HepG2 (cell line): ENCODE measurements at regions not wholly inside any gene's neighbourhood (a gene's known extent, or its start where the extent isn't known, plus 50 kb on each side); places are given as distances from the start of the nearest gene placed in this dataset.

Source experiments
- ATAC-seq: fragments of 200-7000 bp; cut with Tn5 transposase; 3 replicates; pipeline ENCODE4 v1.9.1; 2020; ENCODE audit warnings: mild to moderate bottlenecking, moderate library complexity
- BruUV-seq: library from RNA; stranded (reverse); fragments of 400-500 nt; replicated peaks from 2 replicates; lab custom pipeline; 2021; lab: Mats Ljungman, UMichigan
- CTCF ChIA-PET: fragments of 300-600 bp; formaldehyde crosslinking; extraction: SDS; loops from one replicate; lab custom pipeline; 2021; ENCODE audit warnings: low total read pairs, inconsistent platforms, low intra/inter-chr PET ratio; lab: Yijun Ruan, JAX
- POLR2A ChIA-PET: fragments of 350-600 bp; sonication (Branson Sonifier 250); formaldehyde crosslinking; loops from one replicate; lab custom pipeline; 2020; ENCODE audit warnings: antibody characterized with exemption, inconsistent platforms; lab: Yijun Ruan, JAX
- DNase-seq: peaks from one replicate; pipeline ENCODE4 v3.0.0-alpha.2; 2015; ENCODE audit warnings: low spot score
- FAIRE-seq: peaks from 3 replicates; lab custom pipeline; 2011; peaks lifted over from hg19 to GRCh38; lab: Jason Lieb, UNC
- H2AFZ ChIP-seq: one replicate; pipeline ENCODE4 v1.6.1; 2011; ENCODE audit warnings: low read length, inconsistent platforms
- H3K27ac ChIP-seq: fragments of 300-600 bp; 3 replicates; pipeline ENCODE4 v1.8.0; 2011; ENCODE audit warnings: mixed run types, mild to moderate bottlenecking, mixed read lengths, low read length, inconsistent platforms; ENCODE audit not compliant: insufficient read depth; ENCODE audit errors: extremely low read length
- H3K27me3 ChIP-seq, 2 experiments: fragments of 200-600 bp in 1 of 2; 2 replicates in 1 of 2; 3 replicates in 1 of 2; pipeline versions ENCODE4 v1.6.0 to v1.8.0; 2011; ENCODE audit warnings: low read length in 2 of 2, mild to moderate bottlenecking in 2 of 2, moderate library complexity in 2 of 2, inconsistent platforms in 1 of 2; ENCODE audit not compliant: insufficient read depth in 2 of 2, control insufficient read depth in 1 of 2
- H3K36me3 ChIP-seq, 2 experiments: fragments of 200-600 bp in 1 of 2; replicated peaks in 1 of 2; 2 replicates in 1 of 2; 3 replicates in 1 of 2; pipeline versions ENCODE4 v1.5.1 to v1.8.0; 2011; ENCODE audit warnings: low read length in 2 of 2, inconsistent platforms in 1 of 2; ENCODE audit not compliant: insufficient read depth in 2 of 2, control insufficient read depth in 1 of 2
- H3K4me1 ChIP-seq: 2 replicates; pipeline ENCODE4 v1.5.1; 2012; ENCODE audit warnings: low read length, inconsistent platforms; ENCODE audit not compliant: insufficient read depth
- H3K4me2 ChIP-seq: 2 replicates; pipeline ENCODE4 v1.6.0; 2011; ENCODE audit warnings: low read depth, low read length, inconsistent platforms
- H3K4me3 ChIP-seq, 3 experiments: fragments of 200-600 bp in 1 of 3; sonication (generic), shearing (Covaris generic) in 1 of 3; replicated peaks in 1 of 3; 2 replicates each; pipeline ENCODE4 v1.5.1; 2011 to 2016; ENCODE audit warnings: low read length in 3 of 3, inconsistent platforms in 2 of 3, low read depth in 2 of 3, mild to moderate bottlenecking in 2 of 3, control low read depth in 1 of 3, mixed read lengths in 1 of 3; ENCODE audit not compliant: insufficient read depth in 1 of 3
- H3K79me2 ChIP-seq: one replicate; pipeline ENCODE4 v1.6.1; 2011; ENCODE audit warnings: low read length, inconsistent platforms; ENCODE audit not compliant: insufficient read depth
- H3K9ac ChIP-seq: 2 replicates; pipeline ENCODE4 v1.6.0; 2011; ENCODE audit warnings: mild to moderate bottlenecking, low read depth, low read length, inconsistent platforms; ENCODE audit not compliant: insufficient read depth
- H3K9me3 ChIP-seq: 2 replicates; pipeline ENCODE4 v1.5.1; 2012; ENCODE audit warnings: mild to moderate bottlenecking, low read length
- H4K20me1 ChIP-seq: 2 replicates; pipeline ENCODE4 v1.6.0; 2011; ENCODE audit warnings: inconsistent platforms, mild to moderate bottlenecking, low read length, moderate library complexity; ENCODE audit not compliant: insufficient read depth
- BRD4 ChIP-seq: sonication (generic); formaldehyde crosslinking; IDR thresholded peaks from 2 replicates; pipeline ENCODE4 v1.4.0; 2020; ENCODE audit warnings: missing genetic modification reagents
- HNF4A ChIP-seq: sonication (generic); formaldehyde crosslinking; IDR thresholded peaks from 2 replicates; pipeline ENCODE4 v1.4.0; 2020; ENCODE audit warnings: missing genetic modification reagents
- IKZF1 ChIP-seq: fragments of 450-650 bp; IDR thresholded peaks from 2 replicates; pipeline ENCODE4 v1.7.1; 2016
- IRF2 ChIP-seq: IDR thresholded peaks from 2 replicates; pipeline ENCODE4 v1.6.1; 2018; ENCODE audit warnings: missing genetic modification reagents, missing compliant biosample characterization
- ISX ChIP-seq: sonication (generic); formaldehyde crosslinking; conservative IDR thresholded peaks from 2 replicates; pipeline ENCODE4 v1.5.0; 2020; ENCODE audit warnings: missing genetic modification reagents
- NKX3-1 ChIP-seq: sonication (generic); formaldehyde crosslinking; IDR thresholded peaks from 2 replicates; pipeline ENCODE4 v1.5.0; 2020; ENCODE audit warnings: missing genetic modification reagents
- ZNF205 ChIP-seq: IDR thresholded peaks from 2 replicates; pipeline ENCODE4 v1.6.1; 2018; ENCODE audit warnings: missing biosample characterization, missing genetic modification reagents
- ZNF230 ChIP-seq: sonication (generic); formaldehyde crosslinking; IDR thresholded peaks from 2 replicates; pipeline ENCODE4 v1.4.0; 2020; ENCODE audit warnings: mild to moderate bottlenecking, missing genetic modification reagents
- ZNF296 ChIP-seq: sonication (generic); formaldehyde crosslinking; conservative IDR thresholded peaks from 2 replicates; pipeline ENCODE4 v1.5.0; 2020; ENCODE audit warnings: mild to moderate bottlenecking, missing genetic modification reagents
- ZNF460 ChIP-seq: sonication (generic); formaldehyde crosslinking; IDR thresholded peaks from 2 replicates; pipeline ENCODE4 v1.5.1; 2020; ENCODE audit warnings: missing genetic modification reagents, mild to moderate bottlenecking, borderline replicate concordance
- ZNF614 ChIP-seq: IDR thresholded peaks from 2 replicates; pipeline ENCODE4 v1.6.1; 2018; ENCODE audit warnings: missing biosample characterization, missing genetic modification reagents, inconsistent platforms, borderline replicate concordance
- ZNF709 ChIP-seq: sonication (generic); formaldehyde crosslinking; IDR thresholded peaks from 2 replicates; pipeline ENCODE4 v1.5.0; 2020; ENCODE audit warnings: mild to moderate bottlenecking, missing genetic modification reagents
- ZNF776 ChIP-seq: sonication (generic); formaldehyde crosslinking; IDR thresholded peaks from 2 replicates; pipeline ENCODE4 v1.4.0; 2020; ENCODE audit warnings: mild to moderate bottlenecking, missing genetic modification reagents
- ZSCAN25 ChIP-seq: sonication (generic); formaldehyde crosslinking; IDR thresholded peaks from 2 replicates; pipeline ENCODE4 v1.8.0; 2022; ENCODE audit warnings: mild to moderate bottlenecking, missing genetic modification reagents
- WGBS: methylation state at CpG from one replicate; pipeline ENCODE4 v1.1.6; 2017; ENCODE audit warnings: low lambda C conversion rate; 5-methylcytosine and 5-hydroxymethylcytosine counted together
- in situ Hi-C: cut with HindIII; loops from 2 replicates; pipeline ENCODE4 v1.10.0; 2017; ENCODE audit warnings: low pct_unique_long_range_greater_than_20kb; ENCODE audit not compliant: extremely low pct_ligation_motif_present
- intact Hi-C: fragments of 100-400 bp; cut with micrococcal nuclease; formaldehyde crosslinking; loops from one replicate; pipeline ENCODE4 v1.10.0; 2022; ENCODE audit not compliant: unreplicated experiment
- TF ChIP-seq, protein P1 (sequence below): IDR thresholded peaks from 2 replicates; pipeline ENCODE4 v1.6.1; 2016; ENCODE audit warnings: low read depth, control low read depth
- TF ChIP-seq, protein P2 (sequence below): sonication (generic); formaldehyde crosslinking; IDR thresholded peaks from 2 replicates; pipeline ENCODE4 v1.9.0; 2021; ENCODE audit warnings: mild to moderate bottlenecking, missing genetic modification reagents
- TF ChIP-seq, protein P3 (sequence below): sonication (generic); formaldehyde crosslinking; IDR thresholded peaks from 2 replicates; pipeline ENCODE4 v1.8.1; 2023; ENCODE audit warnings: missing genetic modification reagents, inconsistent platforms, borderline replicate concordance

DNA sequence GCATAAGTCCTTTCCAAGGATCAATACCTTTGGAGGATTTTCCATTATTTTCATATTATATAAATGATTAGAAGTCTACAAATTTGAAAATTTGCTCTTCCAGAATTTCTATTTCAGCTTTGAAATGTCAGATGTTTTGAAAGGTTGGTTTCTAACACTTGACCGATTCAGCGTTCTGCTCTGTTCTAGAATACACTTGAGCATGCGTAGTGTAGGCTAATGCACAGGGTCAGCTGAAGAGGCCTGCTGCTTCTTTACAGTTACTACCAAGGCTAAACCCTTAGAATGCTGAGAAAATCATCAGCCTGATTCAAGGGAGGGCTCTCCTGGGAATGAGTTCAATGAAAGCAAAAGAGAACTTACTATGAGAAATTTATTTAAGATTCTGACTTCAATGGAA is 177.6 kb downstream of the RNF144B start:
- Histone ChIP-seq H3K4me2 (no peak overlapping the region), H3K27me3 (0 out of 5 replicates have a peak, but pooled peaks cover 0 to 3% of the 10 kb centered on the region in 2 experiments), H3K27ac (no peak overlapping the region), H3K4me1 (no peaks in the 10 kb centered on the region), H3K4me3 (no peak overlapping the region), H4K20me1 (no peaks in the 10 kb centered on the region), H3K9ac (no peak overlapping the region), H3K79me2 (no peaks in the 10 kb centered on the region), H3K9me3 (no peaks in the 10 kb centered on the region), H2AFZ (no peak overlapping the region), H3K36me3 (no peaks in the 10 kb centered on the region)
- DNase-seq, result no peak
- in situ Hi-C loops, result no loop called here
- BruUV-seq, result no TSS peak
- TF ChIP-seq NKX3-1, result no peak
- no peak for TF ChIP-seq ZNF460 (CRISPR knock-in tag)
- TF ChIP-seq, protein P1, sequence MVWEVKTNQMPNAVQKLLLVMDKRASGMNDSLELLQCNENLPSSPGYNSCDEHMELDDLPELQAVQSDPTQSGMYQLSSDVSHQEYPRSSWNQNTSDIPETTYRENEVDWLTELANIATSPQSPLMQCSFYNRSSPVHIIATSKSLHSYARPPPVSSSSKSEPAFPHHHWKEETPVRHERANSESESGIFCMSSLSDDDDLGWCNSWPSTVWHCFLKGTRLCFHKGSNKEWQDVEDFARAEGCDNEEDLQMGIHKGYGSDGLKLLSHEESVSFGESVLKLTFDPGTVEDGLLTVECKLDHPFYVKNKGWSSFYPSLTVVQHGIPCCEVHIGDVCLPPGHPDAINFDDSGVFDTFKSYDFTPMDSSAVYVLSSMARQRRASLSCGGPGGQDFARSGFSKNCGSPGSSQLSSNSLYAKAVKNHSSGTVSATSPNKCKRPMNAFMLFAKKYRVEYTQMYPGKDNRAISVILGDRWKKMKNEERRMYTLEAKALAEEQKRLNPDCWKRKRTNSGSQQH (CRISPR knock-in tag), result no peak
- no peak for TF ChIP-seq IRF2 (CRISPR knock-in tag)
- no peak for TF ChIP-seq HNF4A (CRISPR knock-in tag)
- no peak for TF ChIP-seq ZNF709 (CRISPR knock-in tag)
- TF ChIP-seq ZNF776 (CRISPR knock-in tag), result no peak
- TF ChIP-seq, protein P2, sequence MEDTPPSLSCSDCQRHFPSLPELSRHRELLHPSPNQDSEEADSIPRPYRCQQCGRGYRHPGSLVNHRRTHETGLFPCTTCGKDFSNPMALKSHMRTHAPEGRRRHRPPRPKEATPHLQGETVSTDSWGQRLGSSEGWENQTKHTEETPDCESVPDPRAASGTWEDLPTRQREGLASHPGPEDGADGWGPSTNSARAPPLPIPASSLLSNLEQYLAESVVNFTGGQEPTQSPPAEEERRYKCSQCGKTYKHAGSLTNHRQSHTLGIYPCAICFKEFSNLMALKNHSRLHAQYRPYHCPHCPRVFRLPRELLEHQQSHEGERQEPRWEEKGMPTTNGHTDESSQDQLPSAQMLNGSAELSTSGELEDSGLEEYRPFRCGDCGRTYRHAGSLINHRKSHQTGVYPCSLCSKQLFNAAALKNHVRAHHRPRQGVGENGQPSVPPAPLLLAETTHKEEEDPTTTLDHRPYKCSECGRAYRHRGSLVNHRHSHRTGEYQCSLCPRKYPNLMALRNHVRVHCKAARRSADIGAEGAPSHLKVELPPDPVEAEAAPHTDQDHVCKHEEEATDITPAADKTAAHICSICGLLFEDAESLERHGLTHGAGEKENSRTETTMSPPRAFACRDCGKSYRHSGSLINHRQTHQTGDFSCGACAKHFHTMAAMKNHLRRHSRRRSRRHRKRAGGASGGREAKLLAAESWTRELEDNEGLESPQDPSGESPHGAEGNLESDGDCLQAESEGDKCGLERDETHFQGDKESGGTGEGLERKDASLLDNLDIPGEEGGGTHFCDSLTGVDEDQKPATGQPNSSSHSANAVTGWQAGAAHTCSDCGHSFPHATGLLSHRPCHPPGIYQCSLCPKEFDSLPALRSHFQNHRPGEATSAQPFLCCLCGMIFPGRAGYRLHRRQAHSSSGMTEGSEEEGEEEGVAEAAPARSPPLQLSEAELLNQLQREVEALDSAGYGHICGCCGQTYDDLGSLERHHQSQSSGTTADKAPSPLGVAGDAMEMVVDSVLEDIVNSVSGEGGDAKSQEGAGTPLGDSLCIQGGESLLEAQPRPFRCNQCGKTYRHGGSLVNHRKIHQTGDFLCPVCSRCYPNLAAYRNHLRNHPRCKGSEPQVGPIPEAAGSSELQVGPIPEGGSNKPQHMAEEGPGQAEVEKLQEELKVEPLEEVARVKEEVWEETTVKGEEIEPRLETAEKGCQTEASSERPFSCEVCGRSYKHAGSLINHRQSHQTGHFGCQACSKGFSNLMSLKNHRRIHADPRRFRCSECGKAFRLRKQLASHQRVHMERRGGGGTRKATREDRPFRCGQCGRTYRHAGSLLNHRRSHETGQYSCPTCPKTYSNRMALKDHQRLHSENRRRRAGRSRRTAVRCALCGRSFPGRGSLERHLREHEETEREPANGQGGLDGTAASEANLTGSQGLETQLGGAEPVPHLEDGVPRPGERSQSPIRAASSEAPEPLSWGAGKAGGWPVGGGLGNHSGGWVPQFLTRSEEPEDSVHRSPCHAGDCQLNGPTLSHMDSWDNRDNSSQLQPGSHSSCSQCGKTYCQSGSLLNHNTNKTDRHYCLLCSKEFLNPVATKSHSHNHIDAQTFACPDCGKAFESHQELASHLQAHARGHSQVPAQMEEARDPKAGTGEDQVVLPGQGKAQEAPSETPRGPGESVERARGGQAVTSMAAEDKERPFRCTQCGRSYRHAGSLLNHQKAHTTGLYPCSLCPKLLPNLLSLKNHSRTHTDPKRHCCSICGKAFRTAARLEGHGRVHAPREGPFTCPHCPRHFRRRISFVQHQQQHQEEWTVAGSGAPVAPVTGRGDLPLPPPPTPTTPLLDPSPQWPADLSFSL, result no peak
- no peak for TF ChIP-seq ZNF614
- no peak for TF ChIP-seq IKZF1
- no peak for TF ChIP-seq ZNF230
- TF ChIP-seq ZSCAN25 (CRISPR knock-in tag), result no peak
- no peak for TF ChIP-seq ZNF205 (CRISPR knock-in tag)
- no peak for TF ChIP-seq ZNF296
- no peak for TF ChIP-seq ISX (CRISPR knock-in tag)
- TF ChIP-seq, protein P3, sequence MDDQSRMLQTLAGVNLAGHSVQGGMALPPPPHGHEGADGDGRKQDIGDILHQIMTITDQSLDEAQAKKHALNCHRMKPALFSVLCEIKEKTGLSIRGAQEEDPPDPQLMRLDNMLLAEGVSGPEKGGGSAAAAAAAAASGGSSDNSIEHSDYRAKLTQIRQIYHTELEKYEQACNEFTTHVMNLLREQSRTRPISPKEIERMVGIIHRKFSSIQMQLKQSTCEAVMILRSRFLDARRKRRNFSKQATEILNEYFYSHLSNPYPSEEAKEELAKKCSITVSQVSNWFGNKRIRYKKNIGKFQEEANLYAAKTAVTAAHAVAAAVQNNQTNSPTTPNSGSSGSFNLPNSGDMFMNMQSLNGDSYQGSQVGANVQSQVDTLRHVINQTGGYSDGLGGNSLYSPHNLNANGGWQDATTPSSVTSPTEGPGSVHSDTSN, result no peak
- TF ChIP-seq BRD4 (CRISPR knock-in tag), result no peak
- ATAC-seq, result no peak
- FAIRE-seq, result no peak
- ChIA-PET POLR2A (no interaction called here), CTCF (no interaction called here)
- WGBS, result 52% methylated on average over 3 of the region's 3 CpGs
- intact Hi-C loops, result no loop called here
